Esophagus mucosa (tissue), 1 donor: ENCODE measurements at regions not wholly inside any gene's neighbourhood (a gene's known extent, or its start where the extent isn't known, plus 50 kb on each side); places are given as distances from the start of the nearest gene placed in this dataset.
"Not testable (repeated sequence)": the region's sequence is repeated elsewhere in the genome, so short reads cannot be mapped to it uniquely, and the experiment has no call there.

ENCODE experiments used
- ATAC-seq: fragments of 200-7000 bp; cut with Tn5 transposase; one replicate; pipeline ENCODE4 v1.9.1; 2020
- donor health status: DM: yes; HTN: yes; CAD: no.

DNA sequence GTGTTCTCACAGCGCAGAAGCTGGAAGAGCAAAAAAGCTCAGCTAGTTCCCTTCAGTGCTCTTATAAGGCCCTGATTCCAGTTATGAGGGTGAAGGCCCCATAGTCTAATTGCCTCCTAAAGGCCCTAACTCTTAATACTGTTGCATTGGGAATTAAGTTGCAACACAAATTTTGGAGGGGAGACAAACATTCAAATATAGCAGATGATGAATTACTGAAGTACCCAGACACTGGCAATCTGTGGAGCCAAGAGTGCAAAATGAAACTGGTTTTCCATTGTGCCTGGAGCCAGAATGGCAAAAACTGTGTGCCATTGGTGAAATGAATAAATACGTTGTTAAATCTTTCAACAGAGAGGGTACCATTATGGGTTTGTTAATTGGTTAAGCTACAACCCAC is 356.0 kb downstream of the PPARGC1A start:
- ATAC-seq = no peak

DNA sequence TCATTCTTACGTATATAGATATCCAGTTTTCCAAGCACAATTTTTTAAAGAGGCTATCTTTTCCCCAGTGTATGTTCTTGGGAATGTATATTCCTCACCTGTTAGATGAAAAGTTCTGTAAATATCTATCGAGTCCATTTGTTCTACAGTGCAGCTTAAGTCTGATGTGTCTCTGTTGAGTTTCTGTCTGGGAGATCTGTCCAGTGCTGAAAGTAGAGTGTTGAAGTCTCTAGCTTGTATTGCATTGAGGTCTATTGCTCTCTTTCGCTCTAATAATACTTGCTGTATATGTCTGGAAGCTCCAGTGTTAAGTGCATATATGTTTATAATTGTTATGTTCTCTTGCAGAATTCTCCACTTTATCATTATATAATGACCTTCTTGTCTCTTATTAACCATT is 373.1 kb downstream of the PPARGC1A start:
- no peak for ATAC-seq

DNA sequence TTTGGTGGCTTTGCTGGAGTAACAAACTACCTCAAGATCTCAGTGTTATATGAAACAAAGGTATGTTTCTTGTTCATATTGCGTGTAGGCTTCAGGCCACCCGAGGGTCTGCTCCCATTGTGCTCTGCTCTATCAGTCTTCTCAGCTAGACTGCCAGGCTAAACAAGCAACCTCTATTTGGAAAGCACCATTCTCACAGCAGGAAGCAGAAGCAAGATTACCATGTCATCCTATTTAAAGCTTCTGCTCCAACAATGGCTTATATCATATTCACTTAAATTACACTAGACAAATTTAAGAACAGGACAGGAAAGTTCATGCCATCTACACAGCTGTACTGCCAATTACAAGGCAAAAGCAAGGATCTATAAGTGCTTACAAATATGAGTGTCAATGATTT is 385.8 kb downstream of the PPARGC1A start:
- no peak for ATAC-seq

DNA sequence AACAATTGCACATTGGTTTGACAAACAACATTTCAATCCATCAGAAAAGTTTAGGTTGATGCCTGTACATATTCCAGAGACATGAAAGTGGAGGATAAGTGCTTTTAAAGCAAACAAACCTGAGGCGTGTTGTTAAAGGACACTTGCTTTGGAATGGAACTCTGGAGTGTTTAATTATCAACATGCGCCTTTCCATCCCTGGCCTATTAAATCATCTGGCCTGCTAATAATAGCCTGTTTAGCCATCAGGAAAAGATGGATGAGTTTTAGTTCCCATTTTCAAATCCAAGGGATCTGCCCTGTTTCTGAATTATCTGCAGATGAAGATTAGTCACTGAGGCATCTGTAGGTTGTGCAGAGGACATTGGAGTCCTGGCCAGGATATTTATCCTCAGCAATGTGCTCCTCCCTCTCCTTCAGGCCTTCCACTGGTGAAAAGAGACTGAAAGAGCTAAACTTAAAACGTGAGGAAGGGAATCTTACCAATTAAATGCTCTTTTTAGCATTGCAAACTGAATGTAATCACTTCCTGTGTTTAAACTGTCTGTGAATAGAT is 388.9 kb downstream of the PPARGC1A start:
- no peak for ATAC-seq

DNA sequence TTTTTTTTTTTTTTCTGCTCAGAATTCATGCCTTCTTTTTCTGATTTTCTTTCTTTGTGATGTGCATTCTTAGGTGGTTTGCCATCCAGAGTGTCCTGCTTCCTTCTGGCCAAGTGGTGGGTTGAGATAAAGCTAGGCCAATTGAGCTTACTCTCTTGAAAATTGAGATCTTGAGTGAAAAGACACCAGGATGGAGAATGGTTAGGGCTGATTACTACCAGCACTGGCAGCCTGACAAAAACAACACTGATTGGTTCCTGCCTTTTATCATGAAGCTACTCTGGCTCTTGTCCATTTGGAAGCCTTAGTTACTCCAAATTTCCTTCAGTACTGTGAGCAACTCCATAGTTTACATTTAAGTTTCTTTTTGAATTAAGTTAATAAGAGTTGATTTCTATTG is 404.0 kb downstream of the PPARGC1A start:
- ATAC-seq = no peak

DNA sequence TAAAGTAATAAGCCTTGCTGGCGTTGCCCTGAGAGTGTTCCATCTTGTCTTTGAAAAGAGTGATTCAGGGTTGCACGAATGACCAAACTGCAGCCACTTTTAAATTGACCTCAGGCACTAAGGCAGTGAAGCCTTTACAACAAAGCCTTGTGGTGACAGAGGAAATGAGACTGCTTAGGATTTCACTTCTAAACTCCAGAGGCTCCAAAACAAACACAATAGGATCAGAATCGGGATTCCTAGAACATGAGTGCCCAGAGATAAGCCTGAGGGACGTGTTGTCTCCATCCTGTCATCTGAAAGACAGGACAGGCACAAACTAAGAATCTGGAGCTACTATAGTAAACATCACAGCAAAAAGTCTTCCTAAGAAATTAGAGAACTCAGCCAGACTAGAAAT is 405.2 kb downstream of the PPARGC1A start:
- no peak for ATAC-seq

DNA sequence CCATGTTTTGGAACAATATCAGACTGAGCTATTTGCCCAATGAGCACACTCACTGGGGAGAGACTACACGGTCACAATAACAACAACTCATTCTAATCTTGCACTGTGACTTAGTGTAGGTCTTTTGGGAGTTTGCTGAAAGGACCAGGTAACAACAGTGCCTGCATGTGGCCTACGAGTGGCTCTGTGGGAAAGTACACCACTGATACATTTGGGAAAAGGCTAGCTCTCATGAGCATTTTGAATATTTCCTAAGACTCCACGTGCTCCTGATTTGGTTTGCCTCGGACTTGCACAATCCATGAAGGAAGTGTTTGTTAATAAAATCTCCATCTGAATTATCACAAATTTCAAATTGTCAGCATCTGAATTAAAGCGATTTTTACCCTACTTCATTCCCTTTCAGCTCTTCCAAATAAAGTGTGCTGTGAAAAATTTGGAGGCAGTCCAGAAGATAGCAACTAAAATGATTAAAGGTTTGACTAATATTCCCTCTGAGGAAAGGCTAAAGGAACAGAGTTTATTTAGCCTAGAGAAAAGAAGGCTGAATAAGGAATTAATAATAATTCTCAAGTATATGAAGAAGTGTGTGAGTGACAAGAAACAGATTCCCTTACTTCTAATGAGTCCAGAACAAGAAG is 406.4 kb downstream of the PPARGC1A start:
- ATAC-seq = no peak

DNA sequence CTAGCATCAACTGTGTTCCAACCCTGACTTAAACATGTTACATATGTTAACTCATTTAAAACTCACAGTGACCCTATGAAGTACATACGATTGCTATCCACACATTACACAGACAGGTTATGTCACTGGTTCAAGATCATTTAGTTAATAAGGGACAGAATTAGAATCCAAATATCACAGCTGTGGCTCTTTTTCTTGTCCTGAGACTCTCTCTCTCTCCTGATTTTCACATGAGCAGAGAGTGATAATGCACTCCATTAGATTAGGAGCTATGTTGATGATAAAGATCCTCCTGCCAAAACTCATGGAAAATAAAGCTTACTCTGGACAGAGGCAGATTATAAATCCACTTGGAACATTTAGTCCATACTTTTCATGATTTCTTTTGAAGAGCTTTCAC is 408.3 kb downstream of the PPARGC1A start:
- no peak for ATAC-seq

DNA sequence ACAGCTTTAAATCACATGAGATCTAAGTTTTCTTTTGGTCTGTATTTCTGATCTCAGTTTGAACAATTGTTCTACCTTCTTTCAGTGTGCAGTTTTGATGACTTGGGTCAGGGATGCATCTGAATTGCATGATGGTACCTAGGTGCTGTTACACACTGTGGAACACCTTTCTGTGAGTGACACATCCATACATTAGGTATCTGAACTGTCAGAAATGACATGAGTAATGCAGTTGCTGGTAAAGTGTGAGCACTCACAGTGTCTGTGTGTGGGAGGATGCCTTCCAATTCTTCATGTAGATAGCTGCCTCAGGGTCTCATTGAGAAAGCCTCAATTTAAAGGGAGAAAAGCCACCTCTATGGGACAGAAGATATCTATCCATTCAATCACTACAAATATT is 411.9 kb downstream of the PPARGC1A start:
- no peak for ATAC-seq

DNA sequence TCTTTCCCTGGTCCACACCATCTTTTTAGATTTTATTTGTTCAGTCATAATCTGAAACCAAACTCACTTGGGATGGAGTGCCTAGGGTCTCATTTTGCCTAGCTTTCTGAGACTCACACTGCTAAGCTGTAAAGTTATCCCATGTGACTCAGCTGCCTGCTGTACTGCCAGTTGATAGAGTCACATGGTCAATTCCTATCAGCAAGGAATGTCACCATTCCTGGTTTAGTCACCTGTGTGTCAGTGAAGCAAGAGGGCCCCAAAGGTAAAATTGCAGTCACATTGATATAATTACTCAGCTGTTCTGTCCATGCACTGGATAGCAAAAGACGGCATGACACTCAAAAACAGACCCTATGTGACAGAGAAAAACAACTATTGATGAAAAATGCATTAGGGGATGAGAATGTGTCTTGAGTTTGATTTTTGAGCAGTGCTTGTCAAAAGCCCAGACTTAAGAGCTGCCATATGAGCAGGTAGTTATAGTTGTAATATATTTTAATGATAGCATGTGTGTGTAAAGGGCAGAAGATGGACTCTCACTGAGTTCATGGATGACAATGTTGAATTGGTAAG is 413.2 kb downstream of the PPARGC1A start:
- ATAC-seq = no peak

DNA sequence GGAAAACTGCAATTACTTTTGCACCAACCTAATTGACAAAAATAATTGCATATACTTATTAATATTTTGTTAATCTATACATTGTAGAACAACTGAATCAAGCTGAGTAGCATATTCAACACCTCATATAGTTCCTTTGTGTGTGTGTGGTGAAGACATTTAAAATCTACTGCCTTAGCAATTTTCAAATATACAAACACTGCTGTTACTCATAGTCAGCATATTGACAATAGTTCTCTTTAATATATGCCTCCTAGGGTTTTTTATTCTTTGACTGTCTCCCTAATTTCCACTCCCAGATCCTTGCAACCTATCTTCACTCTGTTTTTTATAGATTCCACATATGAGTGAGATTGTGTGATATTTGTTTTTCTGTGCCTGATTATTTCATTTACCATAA is 426.8 kb downstream of the PPARGC1A start:
- no peak for ATAC-seq

DNA sequence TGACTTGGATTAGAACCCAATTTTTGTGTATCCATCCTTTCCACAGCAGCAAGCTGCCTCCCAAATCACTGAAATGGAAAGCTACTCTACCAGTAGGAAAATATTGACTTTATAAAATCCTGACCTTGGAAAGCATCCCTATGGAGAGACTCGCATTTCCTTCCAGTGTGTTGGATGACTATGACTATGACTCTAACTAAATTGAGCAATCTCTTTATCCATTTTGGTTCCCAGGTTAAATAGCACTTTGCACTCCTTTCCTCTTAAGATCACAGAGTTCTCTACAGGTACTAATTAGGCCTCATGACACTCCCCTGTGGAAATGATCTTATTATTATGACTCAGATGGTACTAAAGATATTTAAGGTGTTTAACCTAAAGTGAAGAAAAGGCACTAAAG is 431.8 kb downstream of the PPARGC1A start:
- no peak for ATAC-seq

DNA sequence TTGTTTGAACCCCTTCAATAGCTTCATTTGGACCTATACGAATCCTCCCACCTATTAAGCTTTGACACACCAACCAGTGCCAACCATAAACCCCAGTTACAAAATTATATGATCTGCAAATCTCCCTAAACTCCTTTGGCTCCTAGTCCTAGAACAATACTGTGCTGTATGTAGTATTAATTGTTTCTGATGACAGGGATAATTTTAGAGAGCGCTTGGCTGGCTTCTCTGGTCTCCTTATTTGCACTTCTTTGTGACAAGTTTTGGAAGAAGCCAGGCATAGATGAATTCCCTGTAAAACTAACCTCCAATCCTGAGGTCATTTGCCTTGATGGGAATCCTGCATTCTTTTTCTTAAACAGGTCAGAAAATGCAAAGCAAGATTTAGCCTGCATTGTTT is 433.0 kb downstream of the PPARGC1A start:
- no peak for ATAC-seq

DNA sequence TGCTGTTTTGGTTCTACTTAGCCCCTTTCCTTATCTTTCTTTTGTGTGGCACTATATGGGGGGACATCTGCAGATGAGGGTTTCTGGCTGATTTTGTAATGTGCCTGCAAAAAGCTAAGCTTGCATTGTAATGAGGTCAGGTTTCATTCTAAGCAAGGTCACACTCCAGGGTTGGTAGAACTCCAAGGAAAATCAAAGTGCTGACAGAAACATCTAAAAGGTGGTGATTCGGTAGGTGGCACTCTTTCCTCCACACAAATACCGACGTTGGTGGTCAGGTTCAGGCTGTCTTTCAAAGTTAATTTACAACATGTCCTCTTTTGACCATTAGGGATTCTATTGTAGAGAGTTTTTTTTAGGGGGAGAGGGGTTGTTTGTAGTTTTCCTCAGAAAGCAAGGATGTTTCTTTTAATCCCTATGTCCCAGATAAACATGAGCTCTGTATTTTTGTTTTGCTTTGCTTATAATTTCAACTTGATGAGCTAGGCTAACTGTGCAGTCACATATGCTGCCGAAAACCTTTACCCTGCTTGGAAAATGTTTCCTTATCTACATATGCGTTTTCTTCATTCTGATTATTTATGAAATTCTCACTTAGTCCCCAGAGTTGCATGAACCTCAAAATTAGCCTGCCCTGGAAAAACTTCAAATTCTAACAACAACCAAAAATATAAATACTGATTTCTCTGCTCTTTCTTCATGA is 434.2 kb downstream of the PPARGC1A start:
- ATAC-seq = no peak

DNA sequence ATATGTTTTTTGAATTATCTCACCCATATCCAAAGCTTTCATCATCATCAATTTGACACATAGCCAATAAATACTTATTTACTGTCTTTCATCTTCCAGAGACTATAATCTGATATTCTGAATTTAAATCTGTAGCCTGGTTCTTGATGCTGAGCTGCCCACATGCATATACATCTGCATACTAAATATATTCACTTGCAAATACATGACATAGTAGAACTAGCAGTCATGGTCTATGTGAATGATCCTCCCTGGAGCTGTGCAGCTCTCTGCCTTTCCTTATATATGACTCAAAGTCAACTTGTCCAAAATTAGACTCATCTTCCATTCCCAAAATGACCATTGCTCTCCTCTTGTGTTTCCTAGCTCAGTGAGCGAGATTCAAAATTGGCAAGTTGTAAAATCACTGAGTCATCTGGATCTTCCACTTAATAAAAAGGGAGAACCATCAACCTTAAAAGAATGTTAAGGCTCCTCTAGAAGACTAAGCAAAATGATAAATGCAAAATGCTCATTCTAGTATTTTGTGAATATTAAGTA is 448.2 kb downstream of the PPARGC1A start:
- ATAC-seq = no peak

DNA sequence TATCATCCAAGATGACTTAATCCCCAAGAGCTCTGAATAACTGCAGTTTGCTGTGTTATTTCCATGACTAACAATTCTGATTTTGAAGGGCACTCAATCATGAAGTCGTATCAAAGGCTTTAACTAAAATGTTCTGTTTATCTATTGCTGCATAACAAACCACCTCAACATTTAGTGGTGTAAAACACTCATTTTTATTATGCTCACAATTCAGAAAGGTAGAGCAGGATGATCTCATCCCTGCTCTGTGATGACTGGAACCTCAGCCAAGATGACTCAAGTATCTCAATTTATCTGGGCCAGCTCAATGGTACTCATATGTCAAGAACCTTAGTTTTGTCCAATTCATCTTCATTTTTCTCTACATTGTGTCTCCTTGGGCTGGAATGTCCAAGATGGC is 451.1 kb downstream of the PPARGC1A start:
- no peak for ATAC-seq

DNA sequence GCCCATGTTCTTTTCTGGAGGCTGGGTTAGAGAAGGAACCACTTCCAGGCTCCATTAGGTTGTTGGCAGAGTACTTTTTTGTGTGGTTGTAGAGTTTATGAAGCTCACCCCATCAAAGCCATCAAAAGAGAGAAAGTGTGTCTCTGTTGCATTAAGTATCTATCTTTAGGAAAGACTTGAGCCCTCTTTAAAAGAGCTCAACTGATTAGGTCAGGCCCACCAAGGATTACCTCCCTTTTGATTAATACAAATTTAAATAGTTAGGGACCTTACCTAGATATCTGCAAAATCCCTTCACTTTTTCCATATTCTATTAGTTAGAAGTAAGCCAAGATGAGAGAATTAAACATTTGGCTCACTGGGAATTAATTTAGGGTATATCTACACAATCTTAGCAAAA is 460.4 kb downstream of the PPARGC1A start:
- ATAC-seq = no peak

DNA sequence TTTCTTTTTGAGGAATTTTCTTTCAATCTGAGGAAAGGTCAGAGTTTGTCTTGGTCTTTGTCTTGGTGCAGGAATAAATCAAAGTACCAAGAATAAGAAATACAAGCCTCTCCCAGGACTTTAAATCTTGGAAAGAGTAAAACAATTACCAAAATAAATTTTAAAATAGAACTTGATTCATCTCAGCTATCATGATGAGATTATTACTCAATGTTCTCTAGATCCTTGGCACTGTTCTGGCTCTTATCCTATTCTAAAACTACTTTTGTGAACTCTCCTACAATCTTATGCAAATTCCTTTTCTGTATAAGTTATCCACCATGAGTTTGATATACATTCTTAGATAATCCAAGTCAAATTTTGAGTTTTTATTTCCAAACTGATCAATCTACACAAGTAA is 464.3 kb downstream of the PPARGC1A start:
- ATAC-seq = no peak

DNA sequence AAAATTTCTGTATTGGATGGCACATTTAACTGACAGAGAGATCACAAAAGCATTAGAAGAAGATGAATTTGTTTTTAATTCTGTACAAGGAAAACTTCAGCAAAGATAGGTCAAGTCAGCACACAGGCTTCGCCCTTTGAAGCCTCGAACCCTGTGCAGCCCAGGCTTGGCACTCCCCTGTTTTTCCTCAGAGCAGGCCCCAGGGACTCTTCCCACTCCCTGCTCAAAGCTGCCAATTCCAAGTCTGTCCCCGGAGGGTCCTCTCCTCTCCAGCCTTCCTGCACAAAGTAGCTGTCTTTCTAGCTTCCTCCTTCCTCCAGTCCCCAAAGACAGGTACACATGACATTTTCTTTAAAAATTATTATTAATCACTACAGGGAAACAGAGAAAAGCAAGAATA is 466.3 kb downstream of the PPARGC1A start:
- ATAC-seq = no peak

DNA sequence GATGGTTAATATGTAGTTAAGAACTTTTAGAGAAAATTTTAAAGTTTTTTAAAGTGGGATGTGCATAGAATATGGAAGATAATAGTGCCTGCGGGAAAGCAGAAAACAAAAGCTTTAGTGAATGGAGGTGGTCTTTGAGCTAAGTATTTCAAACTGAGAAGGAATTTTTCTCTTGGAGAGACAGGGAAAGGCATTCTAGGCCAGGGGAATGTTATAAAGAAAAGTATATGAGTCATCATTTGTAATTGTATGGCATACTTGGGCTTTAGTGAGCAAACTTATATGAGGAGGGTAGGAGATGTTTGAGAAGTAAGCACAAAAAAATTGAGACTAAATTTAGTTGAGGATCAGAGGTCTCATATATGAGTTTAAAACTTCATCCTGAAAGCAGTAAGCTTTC is 467.0 kb downstream of the PPARGC1A start:
- no peak for ATAC-seq

DNA sequence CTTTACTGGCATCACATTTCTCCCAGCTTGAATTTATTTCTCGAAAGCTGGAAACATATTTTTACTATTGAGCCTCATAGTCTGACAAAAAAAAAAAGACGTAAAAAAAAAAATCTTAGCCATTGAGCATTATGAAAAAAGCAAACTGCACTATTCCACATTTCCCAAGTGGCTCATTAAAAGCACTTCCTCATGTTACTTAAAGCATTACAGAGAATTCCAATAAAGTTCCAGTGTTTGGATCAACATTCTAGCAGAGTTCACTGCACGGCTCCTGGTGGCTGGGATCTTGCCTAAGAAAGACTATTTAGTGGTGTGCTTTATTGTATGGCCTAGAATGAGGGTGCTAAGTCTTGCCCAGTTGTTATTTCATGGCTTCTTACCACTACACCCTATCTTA is 476.2 kb downstream of the PPARGC1A start:
- ATAC-seq = no peak

DNA sequence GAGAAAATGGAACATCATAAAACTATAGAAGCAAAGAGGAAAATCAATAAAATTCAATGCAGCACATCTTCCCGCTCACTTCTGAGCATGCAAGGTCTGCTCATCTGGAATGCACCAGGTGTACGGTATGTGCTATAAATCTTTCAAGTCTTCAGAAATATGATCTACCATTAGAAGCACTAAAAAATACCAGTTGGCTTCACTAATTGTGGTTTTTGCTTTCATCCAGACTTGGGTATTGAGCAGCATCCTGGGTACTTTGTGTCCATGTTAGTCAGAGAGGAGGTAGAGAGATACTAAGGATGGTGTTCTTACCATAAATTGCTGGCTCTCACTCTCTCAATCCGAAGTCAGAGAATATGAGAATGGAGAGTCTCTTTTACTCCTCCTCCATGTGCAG is 477.1 kb downstream of the PPARGC1A start:
- no peak for ATAC-seq

DNA sequence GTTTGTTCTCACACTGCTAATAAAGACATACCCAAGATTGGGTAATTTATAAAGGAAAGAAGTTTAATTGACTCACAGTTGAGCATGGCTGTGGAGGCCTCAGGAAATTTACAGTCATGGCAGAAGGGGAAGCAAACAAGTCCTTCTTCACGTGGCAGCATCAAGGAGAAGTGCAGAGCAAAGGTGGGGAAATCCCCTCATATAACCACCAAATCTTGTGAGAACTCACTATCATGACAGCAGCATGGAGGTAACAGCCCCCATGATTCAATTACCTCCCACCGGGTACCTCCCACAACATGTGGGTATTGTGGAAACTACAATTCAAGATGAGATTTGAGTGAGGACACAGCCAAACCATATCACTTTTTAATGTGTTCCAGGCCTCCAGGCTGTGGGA is 480.9 kb downstream of the PPARGC1A start:
- not testable (repeated sequence) for ATAC-seq

DNA sequence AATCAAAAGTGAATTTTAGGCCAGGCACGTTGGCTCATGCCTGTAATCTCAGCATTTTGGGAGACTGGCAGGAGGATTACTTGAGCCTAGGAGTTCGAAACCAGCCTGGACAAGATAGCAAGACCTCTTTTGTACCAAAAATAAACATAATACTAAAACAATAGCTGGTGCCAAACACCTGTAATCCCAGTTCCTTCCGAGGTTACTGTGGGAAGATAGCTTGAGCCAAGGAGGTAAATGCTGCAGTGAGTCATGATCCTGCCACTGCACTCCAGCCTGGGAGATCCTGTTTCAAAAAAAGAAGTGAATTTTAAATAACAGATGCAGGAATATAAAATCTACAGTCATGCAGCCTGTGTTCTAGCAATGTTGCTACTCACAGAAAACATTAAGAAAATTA is 488.3 kb downstream of the PPARGC1A start:
- ATAC-seq = peak; percentile 22
